RPMI7951 (cell line): ENCODE measurements at regions not wholly inside any gene's neighbourhood (a gene's known extent, or its start where the extent isn't known, plus 50 kb on each side); places are given as distances from the start of the nearest gene placed in this dataset.

Experiments
- DNase-seq: peaks from one replicate; pipeline ENCODE4 v3.0.0-alpha.2; 2012; ENCODE audit warnings: low read depth

- DNase-seq, result no peak
These were observed 467.8 kb upstream of the ARGLU1 start for GRCh38 chr13:107035778-107036177.

- DNase-seq, result no peak
These were observed 467.2 kb upstream of the ARGLU1 start for GRCh38 chr13:107035186-107035585.

- no peak for DNase-seq
These were observed 466.4 kb upstream of the ARGLU1 start for GRCh38 chr13:107034236-107034872.

- DNase-seq, result no peak
These were observed 463.8 kb upstream of the ARGLU1 start for GRCh38 chr13:107031716-107032115.

- no peak for DNase-seq
These were observed 460.8 kb upstream of the ARGLU1 start for GRCh38 chr13:107028751-107029150.

- DNase-seq, result no peak
These were observed 458.1 kb upstream of the ARGLU1 start for GRCh38 chr13:107025991-107026390.

- DNase-seq, result no peak
These were observed 455.4 kb upstream of the ARGLU1 start for GRCh38 chr13:107023335-107023734.

- no peak for DNase-seq
These were observed 452.5 kb upstream of the ARGLU1 start for GRCh38 chr13:107020393-107020792.

GRCh38 chr13:107018285-107018684 is 450.3 kb upstream of the ARGLU1 start:
- no peak for DNase-seq

- DNase-seq, result no peak
These were observed 438.7 kb upstream of the ARGLU1 start for GRCh38 chr13:107006661-107007060.

GRCh38 chr13:107005577-107005976 is 437.6 kb upstream of the ARGLU1 start:
- no peak for DNase-seq

GRCh38 chr13:107003911-107004310 is 436.0 kb upstream of the ARGLU1 start:
- no peak for DNase-seq

GRCh38 chr13:106998664-106999063 is 430.7 kb upstream of the ARGLU1 start:
- DNase-seq, result no peak

GRCh38 chr13:106997696-106998095 is 429.8 kb upstream of the ARGLU1 start:
- no peak for DNase-seq

- DNase-seq, result no peak
These were observed 429.1 kb upstream of the ARGLU1 start for GRCh38 chr13:106996867-106997618.

GRCh38 chr13:106990594-106990993 is 422.7 kb upstream of the ARGLU1 start:
- no peak for DNase-seq

GRCh38 chr13:106989876-106990275 is 421.9 kb upstream of the ARGLU1 start:
- no peak for DNase-seq

- DNase-seq, result no peak
These were observed 419.5 kb upstream of the ARGLU1 start for GRCh38 chr13:106987427-106987785.

GRCh38 chr13:106986687-106987426 is 418.9 kb upstream of the ARGLU1 start:
- DNase-seq, result no peak

GRCh38 chr13:106986033-106986484 is 418.1 kb upstream of the ARGLU1 start:
- DNase-seq, result no peak

GRCh38 chr13:106985481-106985880 is 417.5 kb upstream of the ARGLU1 start:
- DNase-seq, result no peak

- DNase-seq, result no peak
These were observed 413.1 kb upstream of the ARGLU1 start for GRCh38 chr13:106981051-106981450.

- no peak for DNase-seq
These were observed 399.5 kb upstream of the ARGLU1 start for GRCh38 chr13:106967391-106967790.
